Lower leg skin (tissue), 4 donors: ENCODE measurements at regions not wholly inside any gene's neighbourhood (a gene's known extent, or its start where the extent isn't known, plus 50 kb on each side); places are given as distances from the start of the nearest gene placed in this dataset.
A peak's percentile ranks its signal among the peaks of the same experiment; 100 is the strongest.

Experiments used
- DNase-seq, 2 donors: peaks; one replicate each; pipeline ENCODE4 v3.0.0-alpha.2; 2019; ENCODE audit warnings: low spot score in 2 of 2
- H3K4me3 ChIP-seq: fragments of 200-600 bp; sonication (generic); 2 replicates; pipeline ENCODE4 v1.5.1; 2017; ENCODE audit warnings: mild to moderate bottlenecking, low read depth; ENCODE audit not compliant: poor library complexity, severe bottlenecking
- CTCF ChIP-seq, 3 donors: fragments of 450-650 bp; IDR thresholded peaks; one replicate each; pipeline ENCODE4 v1.5.1; 2016; ENCODE audit warnings: antibody characterized with exemption in 3 of 3, mild to moderate bottlenecking in 3 of 3, moderate library complexity in 2 of 3
- POLR2A ChIP-seq, 2 donors: fragments of 450-650 bp; IDR thresholded peaks; one replicate each; pipeline ENCODE4 v1.6.1; 2016 to 2017; ENCODE audit warnings: antibody characterized with exemption in 2 of 2, mild to moderate bottlenecking in 1 of 2, moderate library complexity in 1 of 2
- WGBS, 2 donors: methylation state at CpG; one replicate each; pipeline ENCODE4 v1.1.5; 2018; 5-methylcytosine and 5-hydroxymethylcytosine counted together
- intact Hi-C: fragments of 100-400 bp; cut with DNase I; formaldehyde crosslinking; loops from one replicate; pipeline ENCODE4 v1.15.0; 2023; ENCODE audit warnings: low total_unique reads

- DNase-seq, result peak in 1 of 2 donors; percentile 29
- 92 to 100% methylated on average over 1 of the region's 1 CpG for WGBS, 2 donors
Measured at GRCh38 chr2:239679755-239680154, 278.9 kb upstream of the HDAC4 start.

GRCh38 chr2:239678666-239679296, 278.0 kb upstream of the HDAC4 start:
- intact Hi-C loops, result no loop called here
- peak in 1 of 2 donors; percentile 56 for DNase-seq
- no peak overlapping the region for H3K4me3 ChIP-seq
- TF ChIP-seq POLR2A (IDR thresholded peaks at IDR 0.05), result no peak
- TF ChIP-seq CTCF (IDR thresholded peaks at IDR 0.05), result no peak
- WGBS, 2 donors, result 95 to 96% methylated on average over 22 of the region's 22 CpGs

More at GRCh38 chr2:239679755-239680154, 278.9 kb upstream of the HDAC4 start:
- H3K4me3 ChIP-seq, result no peak overlapping the region
- intact Hi-C loops, result no loop called here
- TF ChIP-seq CTCF (IDR thresholded peaks at IDR 0.05), result no peak
- no peak for TF ChIP-seq POLR2A (IDR thresholded peaks at IDR 0.05)

- intact Hi-C loops, result no loop called here
- peak in 1 of 2 donors; percentile 46 for DNase-seq
- WGBS, 2 donors, result 90% methylated on average over 8 of the region's 8 CpGs
- TF ChIP-seq CTCF (IDR thresholded peaks at IDR 0.05), result no peak
- TF ChIP-seq POLR2A (IDR thresholded peaks at IDR 0.05), result no peak
- H3K4me3 ChIP-seq, result no peak overlapping the region
Measured at GRCh38 chr2:239678186-239678490, 277.3 kb upstream of the HDAC4 start.

GRCh38 chr2:239677453-239678185, 276.8 kb upstream of the HDAC4 start:
- no peak for TF ChIP-seq CTCF (IDR thresholded peaks at IDR 0.05)
- TF ChIP-seq POLR2A (IDR thresholded peaks at IDR 0.05), result no peak
- WGBS, 2 donors, result 94 to 96% methylated on average over 21 of the region's 21 CpGs
- intact Hi-C loops, result no loop called here
- H3K4me3 ChIP-seq, result no peak overlapping the region
- peak in 1 of 2 donors; percentile 72 for DNase-seq

GRCh38 chr2:239676716-239677452, 276.1 kb upstream of the HDAC4 start:
- 79 to 85% methylated on average over 19 of the region's 19 CpGs for WGBS, 2 donors
- H3K4me3 ChIP-seq, result no peak overlapping the region
- intact Hi-C loops, result no loop called here
- TF ChIP-seq CTCF (IDR thresholded peaks at IDR 0.05), result no peak
- TF ChIP-seq POLR2A (IDR thresholded peaks at IDR 0.05), result no peak
- peak in 1 of 2 donors; percentile 59 for DNase-seq
